ENCODE measurements at regions not wholly inside any gene's neighbourhood (a gene's known extent, or its start where the extent isn't known, plus 50 kb on each side); places are given as distances from the start of the nearest gene placed in this dataset.
"Not testable (repeated sequence)": the region's sequence is repeated elsewhere in the genome, so short reads cannot be mapped to it uniquely, and the experiment has no call there.

- not testable (repeated sequence) for TF ChIP-seq EZH2 (IDR thresholded peaks at IDR 0.05; ENCODE audit: borderline replicate concordance); CTCF (IDR thresholded peaks at IDR 0.05; ENCODE audit: poor library complexity); EZH2phosphoT487 (IDR thresholded peaks at IDR 0.05; ENCODE audit: low read depth, severe bottlenecking, unreplicated experiment)
These were observed 210.0 kb downstream of the BANP start for GRCh38 chr16:88161191-88161590.

Measured in hepatocyte (in vitro differentiated cells).